Fibroblast of lung (primary cell): ENCODE measurements at regions not wholly inside any gene's neighbourhood (a gene's known extent, or its start where the extent isn't known, plus 50 kb on each side); places are given as distances from the start of the nearest gene placed in this dataset.

ENCODE experiments used
- DNase-seq, 2 donors: peaks; one replicate each; pipeline versions ENCODE4 v3.0.0 to v3.0.0-alpha.2; 2010; ENCODE audit warnings: low read depth in 2 of 2
- H2AFZ ChIP-seq: 2 replicates; pipeline ENCODE4 v1.5.1; 2012; ENCODE audit warnings: low read length, control low read depth, inconsistent platforms
- H3K27ac ChIP-seq: 2 replicates; pipeline ENCODE4 v1.5.1; 2011; ENCODE audit warnings: low read length, control low read depth; ENCODE audit not compliant: insufficient read depth
- H3K27me3 ChIP-seq: 2 replicates; pipeline ENCODE4 v1.5.1; 2011; ENCODE audit warnings: mild to moderate bottlenecking, low read length; ENCODE audit not compliant: control insufficient read depth, insufficient read depth
- H3K36me3 ChIP-seq: 2 replicates; pipeline ENCODE4 v1.5.1; 2011; ENCODE audit warnings: low read length; ENCODE audit not compliant: control insufficient read depth, insufficient read depth
- H3K4me1 ChIP-seq: 2 replicates; pipeline ENCODE4 v1.5.1; 2011; ENCODE audit warnings: low read length; ENCODE audit not compliant: control insufficient read depth, insufficient read depth; ENCODE audit errors: extremely low read depth
- H3K4me2 ChIP-seq: 2 replicates; pipeline ENCODE4 v1.5.1; 2011; ENCODE audit warnings: low read length, control low read depth; ENCODE audit not compliant: insufficient read depth; ENCODE audit errors: extremely low read depth
- H3K4me3 ChIP-seq, 4 experiments: fragments of 200-600 bp in 1 of 4; sonication (generic) in 1 of 4; replicated peaks in 1 of 4; 2 replicates each; pipeline ENCODE4 v1.5.1; 2011 to 2016; ENCODE audit warnings: low read length in 4 of 4, low read depth in 3 of 4, mild to moderate bottlenecking in 3 of 4, control low read depth in 2 of 4, inconsistent platforms in 1 of 4, mixed read lengths in 1 of 4; ENCODE audit not compliant: insufficient read depth in 1 of 4; ENCODE audit errors: control extremely low read depth in 1 of 4
- H3K79me2 ChIP-seq: 2 replicates; pipeline ENCODE4 v1.5.1; 2012; ENCODE audit warnings: mild to moderate bottlenecking, low read length, inconsistent platforms; ENCODE audit not compliant: control insufficient read depth, insufficient read depth
- H3K9ac ChIP-seq: 2 replicates; pipeline ENCODE4 v1.5.1; 2011; ENCODE audit warnings: mild to moderate bottlenecking, low read length, control low read depth; ENCODE audit not compliant: insufficient read depth
- H3K9me3 ChIP-seq: 2 replicates; pipeline ENCODE4 v1.5.1; 2012; ENCODE audit warnings: low read depth, low read length; ENCODE audit not compliant: control insufficient read depth, insufficient read depth
- H4K20me1 ChIP-seq: 2 replicates; pipeline ENCODE4 v1.5.1; 2011; ENCODE audit warnings: low read length; ENCODE audit not compliant: control insufficient read depth, insufficient read depth; ENCODE audit errors: extremely low read depth
- EZH2 ChIP-seq: IDR thresholded peaks from 2 replicates; pipeline ENCODE4 v1.5.1; 2012; ENCODE audit warnings: low read length, control low read depth, mild to moderate bottlenecking; ENCODE audit errors: missing control alignments
- TF ChIP-seq, protein P1 (sequence below), 2 donors: IDR thresholded peaks in 1 of 2; conservative IDR thresholded peaks in 1 of 2; 1 replicate in 1 of 2; 2 replicates in 1 of 2; pipeline ENCODE4 v1.5.1; 2011 to 2012; ENCODE audit warnings: low read length in 2 of 2, control low read depth in 1 of 2, inconsistent platforms in 1 of 2, low read depth in 1 of 2, mild to moderate bottlenecking in 1 of 2

GRCh38 chr5:167271511-167271910 is 1019.9 kb upstream of the WWC1 start:
- no peak for TF ChIP-seq EZH2
- TF ChIP-seq, protein P1, sequence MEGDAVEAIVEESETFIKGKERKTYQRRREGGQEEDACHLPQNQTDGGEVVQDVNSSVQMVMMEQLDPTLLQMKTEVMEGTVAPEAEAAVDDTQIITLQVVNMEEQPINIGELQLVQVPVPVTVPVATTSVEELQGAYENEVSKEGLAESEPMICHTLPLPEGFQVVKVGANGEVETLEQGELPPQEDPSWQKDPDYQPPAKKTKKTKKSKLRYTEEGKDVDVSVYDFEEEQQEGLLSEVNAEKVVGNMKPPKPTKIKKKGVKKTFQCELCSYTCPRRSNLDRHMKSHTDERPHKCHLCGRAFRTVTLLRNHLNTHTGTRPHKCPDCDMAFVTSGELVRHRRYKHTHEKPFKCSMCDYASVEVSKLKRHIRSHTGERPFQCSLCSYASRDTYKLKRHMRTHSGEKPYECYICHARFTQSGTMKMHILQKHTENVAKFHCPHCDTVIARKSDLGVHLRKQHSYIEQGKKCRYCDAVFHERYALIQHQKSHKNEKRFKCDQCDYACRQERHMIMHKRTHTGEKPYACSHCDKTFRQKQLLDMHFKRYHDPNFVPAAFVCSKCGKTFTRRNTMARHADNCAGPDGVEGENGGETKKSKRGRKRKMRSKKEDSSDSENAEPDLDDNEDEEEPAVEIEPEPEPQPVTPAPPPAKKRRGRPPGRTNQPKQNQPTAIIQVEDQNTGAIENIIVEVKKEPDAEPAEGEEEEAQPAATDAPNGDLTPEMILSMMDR (conservative IDR thresholded peaks at IDR 0.05 in 1 of 2, IDR thresholded peaks at IDR 0.05 in 1 of 2; ENCODE audit: low read depth in 1 of 2, low read length in 2 of 2) = no peak
- Histone ChIP-seq H3K27ac (no peak overlapping the region), H2AFZ (no peak overlapping the region), H3K4me3 (no peak overlapping the region), H3K4me1 (no peaks in the 10 kb centered on the region), H3K79me2 (no peaks in the 10 kb centered on the region), H3K9ac (no peak overlapping the region), H3K27me3 (no peaks in the 10 kb centered on the region), H3K4me2 (no peak overlapping the region), H4K20me1 (no peaks in the 10 kb centered on the region), H3K9me3 (no peaks in the 10 kb centered on the region), H3K36me3 (no peaks in the 10 kb centered on the region)
- no peak for DNase-seq

DNA sequence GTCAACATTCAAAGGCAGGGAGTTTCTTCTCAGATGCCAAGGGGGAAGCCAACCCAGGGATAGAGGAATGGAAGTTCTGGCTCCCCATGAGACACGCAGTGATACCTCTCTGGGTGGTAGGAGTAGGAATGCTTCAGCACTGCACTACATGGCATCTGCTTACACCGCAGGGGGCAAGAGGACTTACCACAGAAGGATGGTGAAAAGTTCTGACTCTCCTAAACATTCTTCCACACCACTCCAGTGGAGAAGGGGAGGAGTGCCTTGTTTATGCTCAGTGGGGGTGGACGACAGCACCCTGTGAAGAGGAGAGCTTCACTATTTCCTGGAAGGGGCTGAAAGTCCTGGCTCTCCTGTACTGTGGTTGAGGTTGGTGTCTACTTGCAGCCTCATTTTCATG is 1011.3 kb upstream of the WWC1 start:
- TF ChIP-seq, protein P1 (conservative IDR thresholded peaks at IDR 0.05 in 1 of 2, IDR thresholded peaks at IDR 0.05 in 1 of 2; ENCODE audit: low read depth in 1 of 2, low read length in 2 of 2) = no peak
- TF ChIP-seq EZH2 = no peak
- Histone ChIP-seq H3K27ac (no peak overlapping the region), H3K9me3 (no peaks in the 10 kb centered on the region), H3K27me3 (no peaks in the 10 kb centered on the region), H3K4me1 (peaks cover 2% of the 10 kb centered on the region), H3K4me3 (no peak overlapping the region), H4K20me1 (no peaks in the 10 kb centered on the region), H2AFZ (no peak overlapping the region), H3K79me2 (no peaks in the 10 kb centered on the region), H3K36me3 (no peaks in the 10 kb centered on the region), H3K4me2 (no peak overlapping the region), H3K9ac (no peak overlapping the region)
- no peak for DNase-seq

DNA sequence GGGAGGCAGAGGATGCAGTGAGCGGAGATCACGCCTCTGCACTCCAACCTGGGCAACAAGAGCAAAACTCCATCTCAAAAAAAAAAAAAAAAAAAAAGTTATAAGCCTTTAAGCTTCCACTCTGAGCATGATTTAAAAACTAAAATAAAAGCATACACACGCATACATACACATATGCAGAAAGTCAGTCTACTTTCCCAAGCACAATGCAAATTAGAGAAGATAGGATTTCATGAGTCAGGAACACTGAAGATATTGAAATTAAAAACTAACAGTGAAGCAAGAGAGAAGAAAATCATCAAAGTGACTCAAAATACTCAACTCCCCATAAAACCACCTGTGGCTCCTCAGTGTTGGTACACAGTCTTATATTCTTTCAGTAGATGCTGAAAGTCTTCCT is 1009.5 kb upstream of the WWC1 start:
- H3K4me2 ChIP-seq = no peak overlapping the region
- H3K79me2 ChIP-seq = no peaks in the 10 kb centered on the region
- no peaks in the 10 kb centered on the region for H4K20me1 ChIP-seq
- H3K27me3 ChIP-seq = no peaks in the 10 kb centered on the region
- no peak overlapping the region for H3K9ac ChIP-seq
- H3K4me1 ChIP-seq = peaks cover 2% of the 10 kb centered on the region
- no peak for TF ChIP-seq EZH2
- TF ChIP-seq, protein P1 (conservative IDR thresholded peaks at IDR 0.05 in 1 of 2, IDR thresholded peaks at IDR 0.05 in 1 of 2; ENCODE audit: low read depth in 1 of 2, low read length in 2 of 2) = no peak
- H2AFZ ChIP-seq = no peak overlapping the region
- no peaks in the 10 kb centered on the region for H3K36me3 ChIP-seq
- DNase-seq = no peak
- no peaks in the 10 kb centered on the region for H3K9me3 ChIP-seq
- no peak overlapping the region for H3K27ac ChIP-seq
- H3K4me3 ChIP-seq = no peak overlapping the region
